Hepatic stellate cell (primary cell): ENCODE measurements at regions not wholly inside any gene's neighbourhood (a gene's known extent, or its start where the extent isn't known, plus 50 kb on each side); places are given as distances from the start of the nearest gene placed in this dataset.

ENCODE experiments used
- DNase-seq: peaks from one replicate; pipeline ENCODE4 v3.0.0; 2011; ENCODE audit warnings: low spot score

- no peak for DNase-seq
Measured at GRCh38 chr4:188197566-188197965, 58.3 kb downstream of the TRIML1 start.

- DNase-seq, result no peak
Measured at GRCh38 chr4:188198982-188199792, 59.9 kb downstream of the TRIML1 start.

GRCh38 chr4:188201851-188202250, 62.6 kb downstream of the TRIML1 start:
- DNase-seq, result no peak

GRCh38 chr4:188206783-188207182, 67.5 kb downstream of the TRIML1 start:
- no peak for DNase-seq

- no peak for DNase-seq
Measured at GRCh38 chr4:188214861-188215260, 75.6 kb downstream of the TRIML1 start.

GRCh38 chr4:188218392-188218791, 79.2 kb downstream of the TRIML1 start:
- no peak for DNase-seq

- DNase-seq, result no peak
Measured at GRCh38 chr4:188220006-188220405, 80.8 kb downstream of the TRIML1 start.

- DNase-seq, result no peak
Measured at GRCh38 chr4:188221090-188221489, 81.8 kb downstream of the TRIML1 start.

GRCh38 chr4:188228279-188228678, 89.0 kb downstream of the TRIML1 start:
- DNase-seq, result no peak

GRCh38 chr4:188232428-188232827, 93.2 kb downstream of the TRIML1 start:
- no peak for DNase-seq

GRCh38 chr4:188242041-188242440, 102.8 kb downstream of the TRIML1 start:
- DNase-seq, result no peak

- no peak for DNase-seq
Measured at GRCh38 chr4:188245651-188246050, 106.4 kb downstream of the TRIML1 start.

- DNase-seq, result no peak
Measured at GRCh38 chr4:188246488-188246887, 107.2 kb downstream of the TRIML1 start.

GRCh38 chr4:188254211-188254610, 115.0 kb downstream of the TRIML1 start:
- DNase-seq, result no peak

GRCh38 chr4:188262464-188262863, 123.2 kb downstream of the TRIML1 start:
- DNase-seq, result peak; percentile 30

- no peak for DNase-seq
Measured at GRCh38 chr4:188263321-188263720, 124.1 kb downstream of the TRIML1 start.

GRCh38 chr4:188266386-188266785, 127.1 kb downstream of the TRIML1 start:
- DNase-seq, result no peak

GRCh38 chr4:188268131-188268908, 129.1 kb downstream of the TRIML1 start:
- DNase-seq, result no peak

GRCh38 chr4:188270273-188271069, 131.2 kb downstream of the TRIML1 start:
- DNase-seq, result no peak

- DNase-seq, result no peak
Measured at GRCh38 chr4:188275686-188276085, 136.4 kb downstream of the TRIML1 start.

GRCh38 chr4:188279184-188279583, 139.9 kb downstream of the TRIML1 start:
- DNase-seq, result no peak

GRCh38 chr4:188282471-188283232, 143.4 kb downstream of the TRIML1 start:
- no peak for DNase-seq
